ENCODE measurements at regions not wholly inside any gene's neighbourhood (a gene's known extent, or its start where the extent isn't known, plus 50 kb on each side); places are given as distances from the start of the nearest gene placed in this dataset.

DNA sequence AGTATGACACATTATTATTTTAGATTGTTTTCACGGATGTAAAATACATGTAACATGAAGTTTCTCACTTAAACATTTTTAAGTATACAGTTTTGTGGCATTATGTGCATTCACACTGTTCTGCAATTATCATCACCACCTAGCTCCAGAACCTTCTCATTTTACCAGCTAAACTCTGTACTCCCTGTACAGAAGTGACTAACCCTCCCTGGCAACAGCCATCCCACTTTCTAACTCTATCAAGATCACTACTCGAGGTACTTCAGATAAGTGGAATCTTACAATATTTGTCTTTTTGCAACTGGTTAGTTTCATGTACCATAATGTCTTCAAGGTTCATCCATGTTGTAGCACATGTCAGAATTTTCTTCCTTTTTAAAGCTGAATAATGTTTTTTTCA is 116.3 kb upstream of the IGF1R start:
- Histone ChIP-seq H3K79me2 (ENCODE audit: insufficient read depth) (no peaks in the 10 kb centered on the region), H2AFZ (no peak overlapping the region), H3K4me3 (no peak overlapping the region), H3K27ac (no peak overlapping the region), H3K27me3 (replicated peaks; ENCODE audit: insufficient read depth) (peaks cover 35% of the 10 kb centered on the region), H3K9ac (no peak overlapping the region), H3K9me3 (ENCODE audit: low read depth) (no peaks in the 10 kb centered on the region), H4K20me1 (ENCODE audit: insufficient read depth) (no peaks in the 10 kb centered on the region), H3K9me2 (ENCODE audit: insufficient read depth) (no peaks in the 10 kb centered on the region), H3K36me3 (ENCODE audit: low read depth) (no peaks in the 10 kb centered on the region), H3F3A (ENCODE audit: insufficient read depth) (no peaks in the 10 kb centered on the region), H3K4me1 (ENCODE audit: insufficient read depth) (no peaks in the 10 kb centered on the region), H3K4me2 (ENCODE audit: unreplicated experiment) (no peak overlapping the region)
- 40 to 53% methylated on average over 2 of the region's 2 CpGs for WGBS, 2 experiments (ENCODE audit: low coverage in 1 of 2, low lambda C conversion rate in 2 of 2, missing lambda C conversion rate in 2 of 2)
- TF ChIP-seq EZH2phosphoT487 (IDR thresholded peaks at IDR 0.05; ENCODE audit: insufficient read depth, low read depth) (no peak), EZH2 (IDR thresholded peaks at IDR 0.05; ENCODE audit: insufficient read depth, poor library complexity, severe bottlenecking) (no peak)
- in situ Hi-C loops (cut with MboI) = no loop called here
- no peak for DNase-seq

DNA sequence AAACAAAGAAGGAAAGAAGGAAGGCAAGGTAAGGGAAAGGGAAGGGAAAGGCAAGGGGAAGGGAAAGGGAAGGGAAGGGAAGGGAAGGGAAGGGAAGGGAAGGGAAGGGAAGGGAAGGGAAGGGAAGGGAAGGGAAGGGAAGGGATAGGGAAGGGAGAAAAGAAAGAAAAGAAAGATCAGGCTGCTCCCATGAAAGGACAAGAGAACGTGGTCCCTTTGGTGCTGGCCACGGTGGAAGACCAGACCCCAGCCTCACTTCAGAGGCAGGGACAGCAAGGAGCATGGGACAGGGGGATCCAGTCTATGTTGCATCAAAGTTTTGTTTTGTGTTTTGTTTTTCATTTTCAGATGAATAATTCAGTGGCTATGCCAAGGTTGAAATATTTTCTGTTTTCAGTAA is 111.4 kb upstream of the IGF1R start:
- no peaks in the 10 kb centered on the region for H4K20me1 ChIP-seq (ENCODE audit: insufficient read depth)
- no peak overlapping the region for H3K4me2 ChIP-seq (ENCODE audit: unreplicated experiment)
- in situ Hi-C loops (cut with MboI) = no loop called here
- no peaks in the 10 kb centered on the region for H3F3A ChIP-seq (ENCODE audit: insufficient read depth)
- H3K9ac ChIP-seq = no peak overlapping the region
- no peaks in the 10 kb centered on the region for H3K36me3 ChIP-seq (ENCODE audit: low read depth)
- H3K4me1 ChIP-seq (ENCODE audit: insufficient read depth) = no peaks in the 10 kb centered on the region
- TF ChIP-seq EZH2 (IDR thresholded peaks at IDR 0.05; ENCODE audit: insufficient read depth, poor library complexity, severe bottlenecking) (no peak), EZH2phosphoT487 (IDR thresholded peaks at IDR 0.05; ENCODE audit: insufficient read depth, low read depth) (no peak)
- no peaks in the 10 kb centered on the region for H3K9me2 ChIP-seq (ENCODE audit: insufficient read depth)
- no peak overlapping the region for H2AFZ ChIP-seq
- no peaks in the 10 kb centered on the region for H3K79me2 ChIP-seq (ENCODE audit: insufficient read depth)
- H3K4me3 ChIP-seq = no peak overlapping the region
- DNase-seq = no peak
- H3K9me3 ChIP-seq (ENCODE audit: low read depth) = no peaks in the 10 kb centered on the region
- 20 to 31% methylated on average over 2 of the region's 2 CpGs for WGBS, 2 experiments (ENCODE audit: low coverage in 1 of 2, low lambda C conversion rate in 2 of 2, missing lambda C conversion rate in 2 of 2)
- H3K27me3 ChIP-seq (replicated peaks; ENCODE audit: insufficient read depth) = peaks cover 34% of the 10 kb centered on the region
- no peak overlapping the region for H3K27ac ChIP-seq

DNA sequence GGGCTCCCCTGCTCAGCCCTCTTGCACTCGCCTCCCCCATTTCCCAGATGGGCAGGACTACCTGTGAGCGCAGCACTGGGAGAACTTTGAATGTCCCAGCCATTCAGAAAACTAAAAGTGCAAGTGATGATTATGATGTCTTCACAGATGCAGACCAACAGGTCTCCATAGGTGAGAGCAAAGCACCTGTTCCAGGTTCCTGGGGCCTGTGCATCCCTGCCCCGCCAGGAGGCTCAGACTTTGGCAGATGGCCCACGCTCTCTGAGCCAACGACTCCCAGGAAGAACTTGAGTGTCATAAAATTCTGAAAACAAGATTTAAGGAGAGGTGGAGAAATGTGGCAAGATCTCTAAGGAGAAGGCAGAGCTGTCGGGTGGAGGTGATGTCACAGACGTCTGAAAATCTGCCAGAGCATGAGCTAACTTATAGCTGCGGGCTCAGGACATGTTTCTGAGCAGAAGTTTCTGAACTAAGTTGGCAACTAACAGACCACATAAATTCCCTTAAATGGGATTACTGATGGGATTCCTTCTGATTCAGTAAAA is 110.8 kb upstream of the IGF1R start:
- in situ Hi-C loops (cut with MboI) = no loop called here
- Histone ChIP-seq H4K20me1 (ENCODE audit: insufficient read depth) (no peaks in the 10 kb centered on the region), H3K36me3 (ENCODE audit: low read depth) (no peaks in the 10 kb centered on the region), H3K9ac (no peak overlapping the region), H3K27me3 (replicated peaks; ENCODE audit: insufficient read depth) (peaks cover 28% of the 10 kb centered on the region), H3F3A (ENCODE audit: insufficient read depth) (no peaks in the 10 kb centered on the region), H3K4me2 (ENCODE audit: unreplicated experiment) (no peak overlapping the region), H3K4me1 (ENCODE audit: insufficient read depth) (no peaks in the 10 kb centered on the region), H3K27ac (no peak overlapping the region), H3K79me2 (ENCODE audit: insufficient read depth) (no peaks in the 10 kb centered on the region), H3K9me3 (ENCODE audit: low read depth) (no peaks in the 10 kb centered on the region), H2AFZ (no peak overlapping the region), H3K4me3 (no peak overlapping the region), H3K9me2 (ENCODE audit: insufficient read depth) (no peaks in the 10 kb centered on the region)
- 42 to 47% methylated on average over 8 of the region's 8 CpGs for WGBS, 2 experiments (ENCODE audit: low coverage in 1 of 2, low lambda C conversion rate in 2 of 2, missing lambda C conversion rate in 2 of 2)
- TF ChIP-seq EZH2 (IDR thresholded peaks at IDR 0.05; ENCODE audit: insufficient read depth, poor library complexity, severe bottlenecking) = no peak
- no peak for TF ChIP-seq EZH2phosphoT487 (IDR thresholded peaks at IDR 0.05; ENCODE audit: insufficient read depth, low read depth)
- DNase-seq = no peak

DNA sequence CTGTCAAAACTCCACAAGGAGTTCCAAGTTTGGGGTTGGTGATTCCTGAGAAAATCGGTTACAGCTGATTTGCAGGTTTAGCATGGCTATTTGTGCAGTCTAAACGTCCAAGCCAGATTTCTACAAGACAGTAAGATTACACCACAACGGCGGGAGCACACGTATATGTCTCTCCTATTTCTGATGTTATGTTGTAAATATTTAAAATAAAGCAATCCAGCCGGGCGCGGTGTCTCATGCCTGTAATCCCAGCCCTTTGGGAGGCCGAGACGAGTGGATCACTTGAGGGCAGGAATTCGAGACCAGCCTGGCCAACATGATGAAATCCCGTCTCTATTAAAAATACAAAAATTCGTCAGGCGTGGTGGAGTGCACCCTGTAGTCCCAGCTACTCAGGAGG is 106.8 kb upstream of the IGF1R start:
- TF ChIP-seq EZH2 (IDR thresholded peaks at IDR 0.05; ENCODE audit: insufficient read depth, poor library complexity, severe bottlenecking) = no peak
- no peak for TF ChIP-seq EZH2phosphoT487 (IDR thresholded peaks at IDR 0.05; ENCODE audit: insufficient read depth, low read depth)

DNA sequence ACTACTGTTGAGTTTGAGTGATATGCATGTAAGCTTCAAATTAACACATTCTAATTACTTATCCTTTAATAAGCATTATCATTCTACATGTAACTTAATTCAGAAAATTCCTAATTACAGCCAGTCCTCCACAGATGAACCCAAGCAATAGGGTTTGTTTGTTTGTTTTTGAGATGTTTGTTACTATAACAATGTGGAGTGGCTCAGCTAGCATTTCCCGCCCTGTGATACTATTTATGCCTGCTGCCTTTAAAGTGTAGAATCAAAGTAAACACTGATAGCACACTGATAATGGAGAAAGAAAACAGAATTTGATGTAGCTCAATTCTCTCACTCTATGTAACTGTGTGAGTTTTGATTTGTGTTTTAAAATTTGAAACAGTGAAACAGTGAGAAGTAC is 105.1 kb upstream of the IGF1R start:
- H3K27ac ChIP-seq = no peak overlapping the region
- DNase-seq = no peak
- no peaks in the 10 kb centered on the region for H3K9me3 ChIP-seq (ENCODE audit: low read depth)
- H3K27me3 ChIP-seq (replicated peaks; ENCODE audit: insufficient read depth) = peaks cover 37% of the 10 kb centered on the region
- H4K20me1 ChIP-seq (ENCODE audit: insufficient read depth) = no peaks in the 10 kb centered on the region
- H3K79me2 ChIP-seq (ENCODE audit: insufficient read depth) = no peaks in the 10 kb centered on the region
- no peak overlapping the region for H3K4me2 ChIP-seq (ENCODE audit: unreplicated experiment)
- H3F3A ChIP-seq (ENCODE audit: insufficient read depth) = no peaks in the 10 kb centered on the region
- TF ChIP-seq EZH2 (IDR thresholded peaks at IDR 0.05; ENCODE audit: insufficient read depth, poor library complexity, severe bottlenecking) = no peak
- TF ChIP-seq EZH2phosphoT487 (IDR thresholded peaks at IDR 0.05; ENCODE audit: insufficient read depth, low read depth) = no peak
- H2AFZ ChIP-seq = no peak overlapping the region
- H3K9me2 ChIP-seq (ENCODE audit: insufficient read depth) = no peaks in the 10 kb centered on the region
- H3K4me3 ChIP-seq = no peak overlapping the region
- 10 to 11% methylated on average over 1 of the region's 1 CpG for WGBS, 2 experiments (ENCODE audit: low coverage in 1 of 2, low lambda C conversion rate in 2 of 2, missing lambda C conversion rate in 2 of 2)
- in situ Hi-C loops (cut with MboI) = no loop called here
- H3K9ac ChIP-seq = no peak overlapping the region
- H3K36me3 ChIP-seq (ENCODE audit: low read depth) = no peaks in the 10 kb centered on the region
- no peaks in the 10 kb centered on the region for H3K4me1 ChIP-seq (ENCODE audit: insufficient read depth)

More for the DNA sequence above, 106.8 kb upstream of the IGF1R start:
- H3K27ac ChIP-seq = no peak overlapping the region
- H3K9ac ChIP-seq = no peak overlapping the region
- H3K4me3 ChIP-seq = no peak overlapping the region
- H3K4me1 ChIP-seq (ENCODE audit: insufficient read depth) = no peaks in the 10 kb centered on the region
- H3K9me3 ChIP-seq (ENCODE audit: low read depth) = no peaks in the 10 kb centered on the region
- H2AFZ ChIP-seq = no peak overlapping the region
- in situ Hi-C loops (cut with MboI) = no loop called here
- 72 to 74% methylated on average over 14 of the region's 14 CpGs for WGBS, 2 experiments (ENCODE audit: low coverage in 1 of 2, low lambda C conversion rate in 2 of 2, missing lambda C conversion rate in 2 of 2)
- no peak for DNase-seq
- H3F3A ChIP-seq (ENCODE audit: insufficient read depth) = no peaks in the 10 kb centered on the region
- no peaks in the 10 kb centered on the region for H3K79me2 ChIP-seq (ENCODE audit: insufficient read depth)
- no peak overlapping the region for H3K4me2 ChIP-seq (ENCODE audit: unreplicated experiment)
- H3K27me3 ChIP-seq (replicated peaks; ENCODE audit: insufficient read depth) = peaks cover 39% of the 10 kb centered on the region
- no peaks in the 10 kb centered on the region for H3K36me3 ChIP-seq (ENCODE audit: low read depth)
- no peaks in the 10 kb centered on the region for H4K20me1 ChIP-seq (ENCODE audit: insufficient read depth)
- H3K9me2 ChIP-seq (ENCODE audit: insufficient read depth) = no peaks in the 10 kb centered on the region
